Gastrocnemius medialis (tissue), 4 donors: ENCODE measurements at regions not wholly inside any gene's neighbourhood (a gene's known extent, or its start where the extent isn't known, plus 50 kb on each side); places are given as distances from the start of the nearest gene placed in this dataset.

ENCODE experiments used
- POLR2A ChIP-seq, 2 donors: fragments of 450-650 bp; IDR thresholded peaks; one replicate each; pipeline ENCODE4 v1.6.1; 2017; ENCODE audit warnings: antibody characterized with exemption in 2 of 2, mild to moderate bottlenecking in 2 of 2, moderate library complexity in 2 of 2
- TF ChIP-seq, protein P1 (sequence below), 5 experiments: fragments of 450-650 bp in 3 of 5; fragments of 200-600 bp in 2 of 5; sonication (generic) in 2 of 5; IDR thresholded peaks in 4 of 5; conservative IDR thresholded peaks in 1 of 5; 1 replicate in 4 of 5; 2 replicates in 1 of 5; pipeline ENCODE4 v1.5.1; 2016 to 2019; ENCODE audit warnings: antibody characterized with exemption in 5 of 5, mild to moderate bottlenecking in 3 of 5, moderate library complexity in 3 of 5

DNA sequence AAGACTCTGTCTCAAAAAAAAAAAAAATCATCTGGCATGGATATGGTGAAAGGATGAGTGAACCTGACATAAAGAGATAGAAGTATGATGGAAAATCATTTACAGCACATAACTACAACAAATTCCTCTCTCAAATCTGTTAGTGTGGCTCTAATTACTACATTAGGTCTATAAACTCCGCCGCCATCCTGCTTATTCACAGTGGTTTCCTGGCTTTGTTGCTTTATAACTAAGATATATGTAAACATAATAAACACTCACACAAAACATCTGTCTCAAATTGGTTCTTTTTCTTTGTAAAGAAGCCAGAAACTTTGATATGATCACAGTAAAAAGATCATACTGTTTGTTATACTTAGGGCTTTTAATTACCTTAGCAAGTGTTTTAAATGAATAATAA is 412.6 kb upstream of the FAM98A start:
- TF ChIP-seq, protein P1, sequence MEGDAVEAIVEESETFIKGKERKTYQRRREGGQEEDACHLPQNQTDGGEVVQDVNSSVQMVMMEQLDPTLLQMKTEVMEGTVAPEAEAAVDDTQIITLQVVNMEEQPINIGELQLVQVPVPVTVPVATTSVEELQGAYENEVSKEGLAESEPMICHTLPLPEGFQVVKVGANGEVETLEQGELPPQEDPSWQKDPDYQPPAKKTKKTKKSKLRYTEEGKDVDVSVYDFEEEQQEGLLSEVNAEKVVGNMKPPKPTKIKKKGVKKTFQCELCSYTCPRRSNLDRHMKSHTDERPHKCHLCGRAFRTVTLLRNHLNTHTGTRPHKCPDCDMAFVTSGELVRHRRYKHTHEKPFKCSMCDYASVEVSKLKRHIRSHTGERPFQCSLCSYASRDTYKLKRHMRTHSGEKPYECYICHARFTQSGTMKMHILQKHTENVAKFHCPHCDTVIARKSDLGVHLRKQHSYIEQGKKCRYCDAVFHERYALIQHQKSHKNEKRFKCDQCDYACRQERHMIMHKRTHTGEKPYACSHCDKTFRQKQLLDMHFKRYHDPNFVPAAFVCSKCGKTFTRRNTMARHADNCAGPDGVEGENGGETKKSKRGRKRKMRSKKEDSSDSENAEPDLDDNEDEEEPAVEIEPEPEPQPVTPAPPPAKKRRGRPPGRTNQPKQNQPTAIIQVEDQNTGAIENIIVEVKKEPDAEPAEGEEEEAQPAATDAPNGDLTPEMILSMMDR (IDR thresholded peaks at IDR 0.05 in 4 of 5, conservative IDR thresholded peaks at IDR 0.05 in 1 of 5): no peak
- TF ChIP-seq POLR2A (IDR thresholded peaks at IDR 0.05): no peak
